GM12878 (cell line): ENCODE measurements at regions not wholly inside any gene's neighbourhood (a gene's known extent, or its start where the extent isn't known, plus 50 kb on each side); places are given as distances from the start of the nearest gene placed in this dataset.

Experiments
- ATAC-seq: fragments of 200-7000 bp; cut with Tn5 transposase; 3 replicates; pipeline ENCODE4 v1.9.1; 2020; ENCODE audit warnings: mild to moderate bottlenecking, moderate library complexity
- BruUV-seq: library from RNA; stranded (reverse); fragments of 400-500 nt; replicated peaks from 2 replicates; lab custom pipeline; 2021; lab: Mats Ljungman, UMichigan
- CTCF ChIA-PET: fragments of 300-600 bp; sonication (Branson Sonifier 250); formaldehyde crosslinking; extraction: SDS; loops from one replicate; lab custom pipeline; 2021; ENCODE audit warnings: inconsistent platforms; lab: Yijun Ruan, JAX
- POLR2A ChIA-PET: fragments of 350-600 bp; formaldehyde crosslinking; extraction: SDS; loops from one replicate; lab custom pipeline; 2021; ENCODE audit warnings: inconsistent platforms; lab: Charles Lee
- RAD21 ChIA-PET: fragments of 300-600 bp; sonication (Branson Sonifier 250); formaldehyde crosslinking; loops from one replicate; lab custom pipeline; 2023; ENCODE audit warnings: antibody characterized with exemption; ENCODE audit not compliant: unreplicated experiment; lab: Charles Lee
- SMC1A ChIA-PET: fragments of 300-600 bp; sonication (Branson Sonifier 250); formaldehyde crosslinking; loops from one replicate; lab custom pipeline; 2023; ENCODE audit not compliant: unreplicated experiment, uncharacterized antibody; lab: Charles Lee
- DNase-seq: peaks from one replicate; pipeline ENCODE4 v3.0.0-alpha.2; 2011; ENCODE audit warnings: low read depth, low spot score
- FAIRE-seq: peaks from 3 replicates; lab custom pipeline; 2011; peaks lifted over from hg19 to GRCh38; lab: Jason Lieb, UNC
- H2AFZ ChIP-seq: 2 replicates; pipeline ENCODE4 v1.6.0; 2011; ENCODE audit warnings: low read depth, low read length, control low read depth; ENCODE audit not compliant: control insufficient read depth
- H3K27ac ChIP-seq: 2 replicates; pipeline ENCODE4 v1.5.1; 2011; ENCODE audit warnings: control low read depth; ENCODE audit not compliant: control insufficient read depth, insufficient read depth
- H3K27me3 ChIP-seq, 2 experiments: replicated peaks in 1 of 2; 2 replicates each; pipeline versions ENCODE4 v1.6.0 to v1.6.1; 2011; ENCODE audit warnings: low read length in 1 of 2; ENCODE audit not compliant: control insufficient read depth in 2 of 2, insufficient read depth in 2 of 2
- H3K36me3 ChIP-seq, 2 experiments: 2 replicates each; pipeline ENCODE4 v1.5.1; 2011; ENCODE audit warnings: low read length in 1 of 2; ENCODE audit not compliant: control insufficient read depth in 2 of 2, insufficient read depth in 2 of 2
- H3K4me1 ChIP-seq: 2 replicates; pipeline ENCODE4 v1.6.1; 2011; ENCODE audit warnings: mild to moderate bottlenecking, low read length, moderate library complexity, mixed read lengths; ENCODE audit not compliant: control insufficient read depth, insufficient read depth
- H3K4me2 ChIP-seq: 2 replicates; pipeline ENCODE4 v1.6.0; 2011; ENCODE audit warnings: control low read depth; ENCODE audit not compliant: control insufficient read depth, insufficient read depth
- H3K4me3 ChIP-seq: fragments of 200-600 bp; sonication (generic); 2 replicates; pipeline ENCODE4 v1.5.1; 2016
- H3K79me2 ChIP-seq: 2 replicates; pipeline ENCODE4 v1.6.0; 2011; ENCODE audit warnings: low read length; ENCODE audit not compliant: control insufficient read depth, insufficient read depth
- H3K9ac ChIP-seq: 2 replicates; pipeline ENCODE4 v1.8.0; 2011; ENCODE audit warnings: low read length, control low read depth, mixed read lengths; ENCODE audit not compliant: control insufficient read depth, insufficient read depth
- H3K9me3 ChIP-seq: replicated peaks from 3 replicates; pipeline ENCODE4 v1.5.1; 2011; ENCODE audit warnings: mild to moderate bottlenecking, low read length; ENCODE audit not compliant: control insufficient read depth, insufficient read depth
- H4K20me1 ChIP-seq: 2 replicates; pipeline ENCODE4 v1.6.0; 2011; ENCODE audit not compliant: control insufficient read depth, insufficient read depth
- BCL11A ChIP-seq: IDR thresholded peaks from 2 replicates; pipeline ENCODE4 v1.6.1; 2011; ENCODE audit warnings: low read depth, low read length
- ETV6 ChIP-seq, 2 experiments: fragments of 450-650 bp in 1 of 2; IDR thresholded peaks in 1 of 2; conservative IDR thresholded peaks in 1 of 2; 2 replicates each; pipeline ENCODE4 v1.6.1; 2014; ENCODE audit warnings: antibody characterized with exemption in 1 of 2, borderline replicate concordance in 1 of 2, low read depth in 1 of 2, mild to moderate bottlenecking in 1 of 2, moderate library complexity in 1 of 2
- GATAD2B ChIP-seq: fragments of 450-650 bp; conservative IDR thresholded peaks from 2 replicates; pipeline ENCODE4 v1.6.1; 2017; ENCODE audit warnings: low read depth, mild to moderate bottlenecking, moderate library complexity
- MXI1 ChIP-seq: fragments of 150-350 bp; IDR thresholded peaks from 2 replicates; pipeline ENCODE4 v1.6.1; 2011; ENCODE audit warnings: low read depth, mild to moderate bottlenecking, inconsistent platforms, low read length, improper control_type of control experiment
- NBN ChIP-seq: fragments of 450-650 bp; IDR thresholded peaks from 2 replicates; pipeline ENCODE4 v1.6.1; 2016
- NFYB ChIP-seq: IDR thresholded peaks from 2 replicates; pipeline ENCODE4 v1.6.1; 2011; ENCODE audit warnings: low read depth, mild to moderate bottlenecking, low read length, improper control_type of control experiment, moderate library complexity; ENCODE audit not compliant: insufficient read depth
- SMARCA5 ChIP-seq: fragments of 450-650 bp; IDR thresholded peaks from 2 replicates; pipeline ENCODE4 v1.6.1; 2017; ENCODE audit warnings: mild to moderate bottlenecking
- TCF3 ChIP-seq: IDR thresholded peaks from 2 replicates; pipeline ENCODE4 v1.6.1; 2012; ENCODE audit warnings: low read depth, mild to moderate bottlenecking, low read length, borderline replicate concordance; ENCODE audit not compliant: insufficient read depth
- WGBS: methylation state at CpG from one replicate; pipeline ENCODE4 v1.1.6; 2016; ENCODE audit warnings: low lambda C conversion rate; ENCODE audit not compliant: insufficient replicate concordance, insufficient coverage; ENCODE audit errors: missing lambda C conversion rate; 5-methylcytosine and 5-hydroxymethylcytosine counted together
- in situ Hi-C: fragments of 300-500 bp; cut with MboI; formaldehyde crosslinking; loops from 9 replicates; pipeline ENCODE4 v1.14.3; 2018; ENCODE audit warnings: mixed read lengths
- intact Hi-C: fragments of 100-400 bp; cut with micrococcal nuclease; formaldehyde crosslinking; loops from one replicate; pipeline ENCODE4 v1.14.2; 2022; ENCODE audit not compliant: unreplicated experiment
- TF ChIP-seq, protein P1 (sequence below): IDR thresholded peaks from 2 replicates; pipeline ENCODE4 v1.6.1; 2011; ENCODE audit warnings: borderline replicate concordance, low read depth, mild to moderate bottlenecking, moderate library complexity, low read length; ENCODE audit not compliant: insufficient read depth, poor library complexity, severe bottlenecking
- TF ChIP-seq, protein P2 (sequence below): fragments of 150-350 bp; IDR thresholded peaks from 2 replicates; pipeline ENCODE4 v1.6.1; 2014; ENCODE audit warnings: mild to moderate bottlenecking, low read depth, low read length
- TF ChIP-seq, protein P3 (sequence below): fragments of 450-650 bp; IDR thresholded peaks from 2 replicates; pipeline ENCODE4 v1.6.1; 2017; ENCODE audit warnings: mild to moderate bottlenecking

DNA sequence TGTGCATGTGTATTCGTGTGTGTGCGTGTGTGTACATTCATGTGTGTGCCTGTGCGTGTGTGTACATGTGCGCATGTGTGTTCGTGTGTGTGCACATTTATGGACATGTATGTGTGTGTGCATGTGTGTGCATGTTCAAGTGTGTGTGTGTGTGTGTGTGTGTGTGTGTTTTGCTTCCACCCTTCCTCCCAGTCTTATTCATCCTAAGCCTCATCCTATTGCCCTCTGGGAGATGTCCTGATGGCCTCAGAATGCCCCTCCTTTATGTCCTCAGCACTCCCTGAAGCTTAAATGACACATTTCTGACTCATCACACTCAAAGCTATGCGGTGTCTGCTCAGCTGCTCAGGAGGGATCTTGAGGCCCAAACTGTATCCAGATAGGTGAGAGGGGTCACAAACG is 76.6 kb upstream of the CCDC167 start:
- RAD21 ChIA-PET = interaction anchor here (1.9 kb wide), 1 partner anchor 11 kb away, joined by 5 read pairs; no protein-coding TSS in a partner anchor
- CTCF ChIA-PET = interaction anchor here (1.3 to 2.6 kb wide), 5 partner anchors 10 to 116 kb away, joined by 3 to 17 read pairs (median 5); no protein-coding TSS in a partner anchor
- no TSS peak for BruUV-seq
- no peak overlapping the region for H3K9ac ChIP-seq
- H3K79me2 ChIP-seq = no peaks in the 10 kb centered on the region
- ATAC-seq (no peak), FAIRE-seq (no peak), DNase-seq (no peak)
- H4K20me1 ChIP-seq = no peaks in the 10 kb centered on the region
- TF ChIP-seq BCL11A (no peak), NBN (no peak), GATAD2B (no peak), ETV6 (conservative IDR thresholded peaks at IDR 0.05 in 1 of 2, IDR thresholded peaks at IDR 0.05 in 1 of 2; ENCODE audit: borderline replicate concordance in 1 of 2, low read depth in 1 of 2) (no peak), NFYB (no peak), SMARCA5 (no peak), TCF3 (peak; percentile 15; the same call in 1 of the 2 replicates), MXI1 (no peak)
- TF ChIP-seq, protein P1, sequence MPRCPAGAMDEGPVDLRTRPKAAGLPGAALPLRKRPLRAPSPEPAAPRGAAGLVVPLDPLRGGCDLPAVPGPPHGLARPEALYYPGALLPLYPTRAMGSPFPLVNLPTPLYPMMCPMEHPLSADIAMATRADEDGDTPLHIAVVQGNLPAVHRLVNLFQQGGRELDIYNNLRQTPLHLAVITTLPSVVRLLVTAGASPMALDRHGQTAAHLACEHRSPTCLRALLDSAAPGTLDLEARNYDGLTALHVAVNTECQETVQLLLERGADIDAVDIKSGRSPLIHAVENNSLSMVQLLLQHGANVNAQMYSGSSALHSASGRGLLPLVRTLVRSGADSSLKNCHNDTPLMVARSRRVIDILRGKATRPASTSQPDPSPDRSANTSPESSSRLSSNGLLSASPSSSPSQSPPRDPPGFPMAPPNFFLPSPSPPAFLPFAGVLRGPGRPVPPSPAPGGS = peak; percentile 38
- TF ChIP-seq, protein P2, sequence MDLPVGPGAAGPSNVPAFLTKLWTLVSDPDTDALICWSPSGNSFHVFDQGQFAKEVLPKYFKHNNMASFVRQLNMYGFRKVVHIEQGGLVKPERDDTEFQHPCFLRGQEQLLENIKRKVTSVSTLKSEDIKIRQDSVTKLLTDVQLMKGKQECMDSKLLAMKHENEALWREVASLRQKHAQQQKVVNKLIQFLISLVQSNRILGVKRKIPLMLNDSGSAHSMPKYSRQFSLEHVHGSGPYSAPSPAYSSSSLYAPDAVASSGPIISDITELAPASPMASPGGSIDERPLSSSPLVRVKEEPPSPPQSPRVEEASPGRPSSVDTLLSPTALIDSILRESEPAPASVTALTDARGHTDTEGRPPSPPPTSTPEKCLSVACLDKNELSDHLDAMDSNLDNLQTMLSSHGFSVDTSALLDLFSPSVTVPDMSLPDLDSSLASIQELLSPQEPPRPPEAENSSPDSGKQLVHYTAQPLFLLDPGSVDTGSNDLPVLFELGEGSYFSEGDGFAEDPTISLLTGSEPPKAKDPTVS = no peak
- TF ChIP-seq, protein P3, sequence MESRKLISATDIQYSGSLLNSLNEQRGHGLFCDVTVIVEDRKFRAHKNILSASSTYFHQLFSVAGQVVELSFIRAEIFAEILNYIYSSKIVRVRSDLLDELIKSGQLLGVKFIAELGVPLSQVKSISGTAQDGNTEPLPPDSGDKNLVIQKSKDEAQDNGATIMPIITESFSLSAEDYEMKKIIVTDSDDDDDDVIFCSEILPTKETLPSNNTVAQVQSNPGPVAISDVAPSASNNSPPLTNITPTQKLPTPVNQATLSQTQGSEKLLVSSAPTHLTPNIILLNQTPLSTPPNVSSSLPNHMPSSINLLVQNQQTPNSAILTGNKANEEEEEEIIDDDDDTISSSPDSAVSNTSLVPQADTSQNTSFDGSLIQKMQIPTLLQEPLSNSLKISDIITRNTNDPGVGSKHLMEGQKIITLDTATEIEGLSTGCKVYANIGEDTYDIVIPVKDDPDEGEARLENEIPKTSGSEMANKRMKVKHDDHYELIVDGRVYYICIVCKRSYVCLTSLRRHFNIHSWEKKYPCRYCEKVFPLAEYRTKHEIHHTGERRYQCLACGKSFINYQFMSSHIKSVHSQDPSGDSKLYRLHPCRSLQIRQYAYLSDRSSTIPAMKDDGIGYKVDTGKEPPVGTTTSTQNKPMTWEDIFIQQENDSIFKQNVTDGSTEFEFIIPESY = no peak
- 65% methylated on average over 7 of the region's 7 CpGs for WGBS
- in situ Hi-C loops (no loop called here), intact Hi-C loops (no loop called here)
- H3K27ac ChIP-seq = no peak overlapping the region
- H2AFZ ChIP-seq = no peak overlapping the region
- no peaks in the 10 kb centered on the region for H3K4me1 ChIP-seq
- POLR2A ChIA-PET = no interaction called here
- SMC1A ChIA-PET = interaction anchor here (1.8 kb wide), 1 partner anchor 39 kb away, joined by 6 read pairs; no protein-coding TSS in a partner anchor
- no peaks in the 10 kb centered on the region for H3K9me3 ChIP-seq
- H3K36me3 ChIP-seq = no peaks in the 10 kb centered on the region
- H3K27me3 ChIP-seq = no peaks in the 10 kb centered on the region
- no peak overlapping the region for H3K4me3 ChIP-seq
- no peak overlapping the region for H3K4me2 ChIP-seq
